IPS DF 6.9 (cell line): ENCODE measurements at regions not wholly inside any gene's neighbourhood (a gene's known extent, or its start where the extent isn't known, plus 50 kb on each side); places are given as distances from the start of the nearest gene placed in this dataset.

ENCODE experiments used
- DNase-seq: peaks from one replicate; pipeline ENCODE4 v3.0.0-alpha.2; 2013; ENCODE audit warnings: low read depth, low spot score
- H3K27ac ChIP-seq: one replicate; pipeline ENCODE4 v1.5.1; 2013; ENCODE audit warnings: low read length, control low read depth
- H3K27me3 ChIP-seq: 2 replicates; pipeline ENCODE4 v1.6.1; 2013; ENCODE audit warnings: mild to moderate bottlenecking, low read length; ENCODE audit not compliant: control insufficient read depth, insufficient read depth
- H3K36me3 ChIP-seq: 2 replicates; pipeline ENCODE4 v1.6.1; 2013; ENCODE audit warnings: low read length; ENCODE audit not compliant: control insufficient read depth, insufficient read depth
- H3K4me1 ChIP-seq: 2 replicates; pipeline ENCODE4 v1.6.1; 2013; ENCODE audit warnings: low read length; ENCODE audit not compliant: control insufficient read depth, insufficient read depth
- H3K4me3 ChIP-seq: 2 replicates; pipeline ENCODE4 v1.5.1; 2013; ENCODE audit warnings: mild to moderate bottlenecking, low read length
- H3K9me3 ChIP-seq: 2 replicates; pipeline ENCODE4 v1.6.1; 2013; ENCODE audit warnings: low read length, inconsistent platforms; ENCODE audit not compliant: control insufficient read depth, insufficient read depth
- WGBS: extraction: QIAGEN DNeasy Blood & Tissue Kit; methylation state at CpG from one replicate; pipeline ENCODE4 v1.1.7; 2013; ENCODE audit warnings: mixed read lengths, missing lambda C conversion rate; ENCODE audit not compliant: insufficient read length, insufficient coverage; 5-methylcytosine and 5-hydroxymethylcytosine counted together

DNA sequence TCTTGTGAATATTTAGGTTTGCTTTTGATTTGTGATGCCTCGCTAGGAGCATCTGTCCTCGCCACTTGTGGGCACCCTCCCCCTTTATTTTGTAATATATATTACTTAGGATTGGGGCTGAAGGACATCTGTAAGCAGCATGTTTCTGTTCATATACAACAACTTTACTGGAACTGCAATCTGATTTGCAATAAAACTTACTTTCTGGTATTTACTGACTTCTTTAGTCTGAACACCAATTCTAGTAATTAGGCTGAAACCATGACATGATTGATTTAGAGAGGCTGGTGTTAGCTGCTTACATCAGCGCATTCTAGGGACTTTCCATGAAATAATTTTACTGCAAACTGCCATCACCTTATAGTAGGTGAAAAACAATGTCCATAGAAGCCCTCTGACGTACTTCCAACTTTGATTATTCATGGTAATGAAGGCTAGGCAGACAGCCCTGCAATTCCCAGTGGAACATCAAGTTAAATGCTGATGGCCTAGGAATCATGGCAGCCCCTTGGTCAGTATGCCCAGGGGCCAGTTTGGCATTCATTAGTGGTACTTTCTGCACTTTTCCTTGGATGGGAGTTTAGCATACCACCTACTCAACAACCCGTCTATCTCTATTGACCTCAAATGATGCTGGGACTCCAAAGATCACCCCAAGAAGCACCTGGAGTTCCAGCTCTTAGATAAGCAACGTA lies 132.9 kb upstream of the MCHR2 start:
- Histone ChIP-seq H3K4me1 (no peaks in the 10 kb centered on the region), H3K27me3 (no peaks in the 10 kb centered on the region), H3K9me3 (no peaks in the 10 kb centered on the region), H3K36me3 (no peaks in the 10 kb centered on the region), H3K4me3 (no peak overlapping the region), H3K27ac (no peak overlapping the region)
- no CpG with 5 or more reads among the region's 6 CpGs for WGBS
- DNase-seq, result no peak

DNA sequence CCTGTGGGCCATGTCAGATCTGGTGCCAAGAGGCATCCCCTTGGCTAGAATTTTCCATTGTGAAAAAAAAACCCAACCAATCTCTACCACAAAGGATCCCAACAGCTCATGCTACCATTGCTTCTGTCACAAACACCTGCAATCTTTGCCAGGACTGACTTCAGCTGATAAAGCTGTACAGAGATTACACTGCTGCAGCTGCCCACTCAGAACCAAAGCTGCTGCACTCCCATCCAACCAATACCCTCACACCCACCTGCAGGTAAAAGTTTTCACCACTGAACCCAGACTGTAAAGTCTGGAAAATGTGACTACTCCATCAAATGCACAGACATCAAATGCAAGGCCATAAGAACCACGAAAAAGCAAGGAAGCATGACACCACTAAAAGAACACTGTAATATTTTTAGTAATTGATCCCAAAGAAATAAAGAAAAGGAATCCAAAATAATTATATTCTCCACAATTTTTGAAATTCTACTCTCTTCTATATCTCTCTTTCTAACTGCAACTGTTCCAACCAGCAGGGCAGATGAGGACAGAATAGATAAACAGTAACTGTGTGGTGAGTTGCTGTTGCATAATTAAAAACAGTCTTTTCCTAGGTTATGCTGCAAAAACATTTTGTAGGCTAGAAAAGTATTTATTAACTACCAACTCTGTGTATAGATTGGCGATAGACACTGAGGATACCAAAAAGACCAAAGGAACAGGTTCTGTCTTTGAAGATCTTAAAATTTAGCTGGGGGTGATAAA lies 128.0 kb upstream of the MCHR2 start:
- WGBS, result no CpG with 5 or more reads among the region's 2 CpGs
- DNase-seq, result no peak
- H3K4me3 ChIP-seq, result no peak overlapping the region
- no peaks in the 10 kb centered on the region for H3K36me3 ChIP-seq
- H3K27ac ChIP-seq, result no peak overlapping the region
- H3K4me1 ChIP-seq, result no peaks in the 10 kb centered on the region; the same call in 1 of the 2 replicates
- H3K27me3 ChIP-seq, result no peaks in the 10 kb centered on the region
- H3K9me3 ChIP-seq, result no peaks in the 10 kb centered on the region

DNA sequence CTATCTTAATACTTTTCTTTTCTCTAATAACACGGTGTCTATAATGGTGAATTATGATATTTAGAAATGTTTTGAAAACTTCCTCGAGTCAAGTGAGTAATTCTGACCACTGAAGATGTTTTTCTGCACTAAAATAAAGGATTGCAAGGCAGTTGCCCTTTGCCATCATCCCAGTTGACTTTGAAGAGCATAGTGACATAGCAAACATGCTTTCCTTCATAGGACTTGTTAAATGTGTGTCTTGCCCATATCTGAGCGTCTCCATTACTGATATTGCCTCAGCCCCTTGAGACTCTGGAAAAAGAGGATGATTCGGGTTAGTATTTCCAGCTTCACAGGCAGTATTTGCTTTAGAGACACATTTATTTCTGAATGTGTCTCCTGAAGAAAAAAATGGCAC lies 125.2 kb upstream of the MCHR2 start:
- Histone ChIP-seq H3K27ac (no peak overlapping the region), H3K9me3 (no peaks in the 10 kb centered on the region), H3K27me3 (no peaks in the 10 kb centered on the region), H3K36me3 (no peaks in the 10 kb centered on the region), H3K4me1 (no peaks in the 10 kb centered on the region; the same call in 1 of the 2 replicates), H3K4me3 (no peak overlapping the region)
- no peak for DNase-seq
- WGBS, result no CpG with 5 or more reads among the region's 4 CpGs

DNA sequence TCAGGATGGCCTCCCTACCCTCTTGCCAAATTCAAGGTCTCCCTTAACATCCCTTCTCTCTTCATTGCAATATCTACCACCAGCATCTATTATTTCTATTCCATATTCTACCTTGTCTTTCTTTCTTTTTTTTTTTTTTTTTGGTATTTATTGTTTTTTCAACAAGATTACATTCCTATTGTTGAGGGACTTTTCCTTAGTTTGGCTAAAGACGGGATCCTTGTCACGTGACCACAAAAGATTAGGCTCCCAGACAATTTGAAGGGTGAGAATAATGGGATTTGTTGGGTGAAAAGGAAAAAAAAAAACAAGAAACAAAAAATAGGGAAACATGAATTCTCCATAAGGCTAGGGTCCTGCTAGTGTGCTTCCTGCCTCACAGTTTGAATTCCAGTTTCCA lies 124.3 kb upstream of the MCHR2 start:
- H3K36me3 ChIP-seq, result no peaks in the 10 kb centered on the region
- no peaks in the 10 kb centered on the region for H3K9me3 ChIP-seq
- no peak overlapping the region for H3K4me3 ChIP-seq
- H3K27me3 ChIP-seq, result no peaks in the 10 kb centered on the region
- no CpG with 5 or more reads among the region's 2 CpGs for WGBS
- no peak for DNase-seq
- H3K27ac ChIP-seq, result no peak overlapping the region
- H3K4me1 ChIP-seq, result no peaks in the 10 kb centered on the region; the same call in 1 of the 2 replicates

DNA sequence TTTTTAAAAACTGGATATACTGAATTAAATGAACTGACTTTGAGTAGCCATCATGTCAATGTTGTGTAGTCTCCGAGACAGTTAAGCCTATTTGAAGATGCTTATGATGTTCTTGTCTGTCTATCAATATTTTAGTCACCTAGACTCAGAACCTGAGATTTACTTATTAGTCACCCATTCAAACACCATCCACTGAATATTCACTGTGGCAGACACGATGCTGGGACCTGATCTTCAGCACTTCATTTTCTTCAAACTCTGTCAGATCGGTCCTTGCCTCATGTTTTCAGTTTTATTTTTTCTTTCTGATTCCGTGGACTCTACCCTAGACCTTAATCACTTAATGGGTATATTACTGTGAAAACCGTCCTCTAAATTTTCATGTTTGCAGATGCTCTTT lies 123.7 kb upstream of the MCHR2 start:
- WGBS, result no CpG with 5 or more reads among the region's 5 CpGs
- Histone ChIP-seq H3K4me3 (no peak overlapping the region), H3K36me3 (no peaks in the 10 kb centered on the region), H3K4me1 (no peaks in the 10 kb centered on the region; the same call in 1 of the 2 replicates), H3K27me3 (no peaks in the 10 kb centered on the region), H3K27ac (no peak overlapping the region), H3K9me3 (no peaks in the 10 kb centered on the region)
- DNase-seq, result no peak

DNA sequence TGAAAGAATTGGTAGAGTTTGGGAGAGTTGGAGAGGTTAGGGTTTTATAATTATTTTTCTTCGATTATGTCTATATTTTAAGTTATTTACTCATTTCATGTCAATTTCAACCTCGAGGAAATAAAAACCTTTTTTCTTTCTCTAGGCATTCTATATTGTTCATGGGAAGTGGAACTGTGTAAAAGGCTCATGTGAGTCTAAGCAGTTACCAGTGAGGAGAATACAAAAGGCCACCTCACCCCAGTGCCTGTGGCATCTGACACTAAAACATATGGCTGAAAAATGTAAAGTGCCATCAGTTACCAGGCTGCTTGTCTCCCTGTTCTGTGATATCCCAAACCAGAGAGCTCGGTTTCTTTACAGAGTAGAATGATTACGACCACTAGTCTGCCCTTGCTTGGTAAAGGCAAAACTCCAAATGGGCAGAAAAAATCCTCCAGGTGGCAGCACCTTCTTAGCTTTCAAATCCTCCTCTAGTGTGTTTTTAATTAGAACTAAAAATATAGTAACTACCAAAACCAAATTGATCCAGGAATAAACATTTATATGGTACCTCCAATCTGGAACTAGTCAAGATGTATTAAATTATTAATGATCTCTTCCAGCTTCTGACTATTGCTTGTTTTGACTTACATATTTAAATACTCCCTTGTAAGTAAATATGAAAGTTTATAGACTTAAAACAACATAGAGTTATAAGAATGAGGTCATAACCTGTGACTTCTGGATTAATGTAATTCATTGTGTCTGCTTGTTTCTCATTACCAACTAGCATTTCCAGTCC lies 122.6 kb upstream of the MCHR2 start:
- H3K9me3 ChIP-seq, result no peaks in the 10 kb centered on the region
- no peaks in the 10 kb centered on the region for H3K36me3 ChIP-seq
- no CpG with 5 or more reads among the region's 4 CpGs for WGBS
- no peaks in the 10 kb centered on the region; the same call in 1 of the 2 replicates for H3K4me1 ChIP-seq
- H3K27me3 ChIP-seq, result no peaks in the 10 kb centered on the region
- H3K27ac ChIP-seq, result no peak overlapping the region
- DNase-seq, result peak; percentile 55
- no peak overlapping the region for H3K4me3 ChIP-seq

DNA sequence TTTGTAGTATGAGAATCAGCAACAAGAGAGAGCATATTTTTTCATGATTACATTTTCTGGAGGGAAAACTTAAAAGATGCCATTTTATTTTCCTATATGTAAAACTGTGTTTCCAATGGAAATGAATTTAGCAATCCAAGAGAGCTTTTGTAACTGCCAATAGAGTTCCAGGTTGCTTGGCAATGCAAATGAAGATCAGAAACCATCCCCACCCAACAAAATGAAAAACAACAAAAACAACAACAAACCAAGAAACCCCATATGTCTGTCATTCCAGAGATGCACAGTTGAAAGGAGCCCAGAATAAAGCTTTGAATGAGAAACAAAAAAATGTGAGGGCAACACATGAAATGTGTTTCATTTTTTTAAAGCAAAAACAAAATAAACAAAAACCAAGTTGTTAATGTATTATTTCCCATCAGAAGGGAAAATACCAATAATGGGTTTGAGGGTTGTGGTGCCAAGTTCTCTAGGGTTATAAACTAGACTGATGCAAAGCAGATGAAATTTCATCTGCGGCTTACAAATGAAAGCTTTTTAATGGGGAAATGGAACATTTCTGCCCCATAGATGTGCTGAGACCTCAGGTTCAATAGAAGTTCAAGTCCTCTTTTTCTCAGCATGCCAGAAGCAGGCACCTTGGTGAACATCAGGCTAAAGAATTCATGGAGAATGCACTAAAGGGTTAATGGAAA lies 121.5 kb upstream of the MCHR2 start:
- no peaks in the 10 kb centered on the region for H3K9me3 ChIP-seq
- no CpG with 5 or more reads among the region's 1 CpG for WGBS

DNA sequence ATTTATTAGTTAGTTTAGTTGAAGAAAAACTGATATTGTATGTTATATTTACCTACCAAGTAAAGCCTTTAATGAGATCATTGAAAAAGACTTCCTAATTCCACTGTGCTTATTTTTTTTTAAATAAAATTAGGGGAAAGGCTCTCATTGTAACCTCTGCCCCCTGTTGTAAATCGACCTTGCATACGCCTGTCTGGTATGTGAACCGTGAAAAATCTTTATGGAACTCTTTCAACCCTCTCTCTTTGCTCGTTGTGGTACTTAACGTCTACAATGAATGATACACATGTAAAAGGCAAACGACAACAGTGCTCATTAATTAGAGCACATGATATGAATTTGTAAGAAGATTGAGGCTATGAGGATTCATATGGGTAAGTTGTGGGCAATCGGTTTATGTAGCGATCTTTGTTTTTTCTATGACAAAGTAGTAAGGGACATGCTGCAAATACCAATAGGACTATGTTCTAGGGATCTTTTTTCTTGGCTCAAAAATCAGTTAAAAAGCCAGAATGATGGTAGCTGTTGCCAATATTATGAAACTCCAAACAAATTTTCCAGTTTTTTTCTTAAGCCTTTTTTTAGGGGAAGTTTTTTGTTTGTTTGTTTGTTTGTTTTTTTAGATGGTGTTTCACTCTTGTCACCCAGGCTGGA lies 119.0 kb upstream of the MCHR2 start:
- H3K36me3 ChIP-seq, result no peaks in the 10 kb centered on the region
- H3K9me3 ChIP-seq, result no peaks in the 10 kb centered on the region
- no peaks in the 10 kb centered on the region for H3K4me1 ChIP-seq
- WGBS, result no CpG with 5 or more reads among the region's 8 CpGs
- no peak for DNase-seq
- H3K4me3 ChIP-seq, result no peak overlapping the region
- H3K27ac ChIP-seq, result no peak overlapping the region
- H3K27me3 ChIP-seq, result no peaks in the 10 kb centered on the region

More for the DNA sequence above, 121.5 kb upstream of the MCHR2 start:
- H3K27ac ChIP-seq, result no peak overlapping the region
- no peaks in the 10 kb centered on the region; the same call in 1 of the 2 replicates for H3K4me1 ChIP-seq
- H3K36me3 ChIP-seq, result no peaks in the 10 kb centered on the region
- no peak for DNase-seq
- H3K27me3 ChIP-seq, result no peaks in the 10 kb centered on the region
- H3K4me3 ChIP-seq, result no peak overlapping the region

DNA sequence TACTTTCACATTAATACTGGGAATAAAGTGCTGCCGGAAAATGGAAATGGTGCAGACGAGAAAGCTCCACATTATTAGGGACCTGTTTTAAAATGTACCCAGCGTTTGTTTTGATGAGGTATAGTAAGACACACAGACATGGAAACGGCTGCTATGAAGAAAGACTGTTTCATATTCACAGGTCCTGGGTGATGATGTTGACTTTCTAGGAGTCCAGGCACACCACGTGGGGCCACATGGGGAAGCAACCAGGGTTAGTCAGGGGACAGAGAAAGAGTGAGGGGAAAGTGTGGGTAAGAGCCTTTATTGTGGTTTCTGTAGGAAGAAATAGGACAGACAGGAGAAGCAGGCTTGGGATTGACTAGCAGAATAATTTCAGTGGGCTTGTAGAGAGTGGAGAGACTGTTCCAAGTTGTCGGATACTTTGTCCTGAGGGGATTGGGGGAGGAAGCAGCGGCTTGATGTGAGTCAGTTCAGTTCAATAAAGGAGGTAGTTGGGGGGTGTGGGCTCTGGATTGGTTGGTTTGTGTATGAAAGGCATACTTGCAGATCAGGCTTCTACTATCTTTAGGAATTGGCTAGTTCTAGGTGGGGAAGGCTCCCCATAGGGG lies 112.0 kb upstream of the MCHR2 start:
- Histone ChIP-seq H3K36me3 (no peaks in the 10 kb centered on the region), H3K27ac (no peak overlapping the region), H3K27me3 (no peaks in the 10 kb centered on the region), H3K9me3 (no peaks in the 10 kb centered on the region), H3K4me3 (no peak overlapping the region), H3K4me1 (no peaks in the 10 kb centered on the region)
- no CpG with 5 or more reads among the region's 7 CpGs for WGBS
- DNase-seq, result no peak
